SK-N-SH (cell line): ENCODE measurements at regions not wholly inside any gene's neighbourhood (a gene's known extent, or its start where the extent isn't known, plus 50 kb on each side); places are given as distances from the start of the nearest gene placed in this dataset.

Experiments used
- EP300 ChIP-seq, 2 experiments: IDR thresholded peaks; 2 replicates each; pipeline versions ENCODE4 v1.4.0 to v1.6.1; 2012; ENCODE audit warnings: borderline replicate concordance in 1 of 2, low read depth in 1 of 2, low read length in 1 of 2
- MXI1 ChIP-seq: IDR thresholded peaks from 2 replicates; pipeline ENCODE4 v1.6.1; 2012; ENCODE audit warnings: mild to moderate bottlenecking, low read depth, low read length, improper control_type of control experiment
- NFIC ChIP-seq: IDR thresholded peaks from 2 replicates; pipeline ENCODE4 v1.4.0; 2012; ENCODE audit warnings: borderline replicate concordance
- NRF1 ChIP-seq: IDR thresholded peaks from 2 replicates; pipeline ENCODE4 v1.6.1; 2012; ENCODE audit warnings: low read depth, mild to moderate bottlenecking, low read length
- POLR2AphosphoS5 ChIP-seq: IDR thresholded peaks from 2 replicates; pipeline ENCODE4 v1.6.1; 2012; ENCODE audit warnings: low read depth, low read length
- RCOR1 ChIP-seq: fragments of 150-350 bp; IDR thresholded peaks from 2 replicates; pipeline ENCODE4 v1.6.1; 2017; ENCODE audit warnings: antibody characterized with exemption, low read length
- RXRA ChIP-seq: IDR thresholded peaks from 2 replicates; pipeline ENCODE4 v1.4.0; 2012; ENCODE audit warnings: low read depth, mild to moderate bottlenecking, borderline replicate concordance
- SMC3 ChIP-seq: IDR thresholded peaks from 2 replicates; pipeline ENCODE4 v1.6.1; 2012; ENCODE audit warnings: low read depth, low read length, improper control_type of control experiment
- TAF1 ChIP-seq: IDR thresholded peaks from 2 replicates; pipeline ENCODE4 v1.6.1; 2012; ENCODE audit warnings: low read depth, mild to moderate bottlenecking, low read length, moderate library complexity, borderline replicate concordance
- TF ChIP-seq, protein P1 (sequence below): fragments of 200-600 bp; sonication (generic); IDR thresholded peaks from 2 replicates; pipeline ENCODE4 v1.6.1; 2017; ENCODE audit warnings: antibody characterized with exemption, mild to moderate bottlenecking, moderate library complexity
- TF ChIP-seq, protein P2 (sequence below): IDR thresholded peaks from 2 replicates; pipeline ENCODE4 v1.6.1; 2012; ENCODE audit warnings: mild to moderate bottlenecking, low read depth, low read length, moderate library complexity
- TF ChIP-seq, protein P3 (sequence below): IDR thresholded peaks from 2 replicates; pipeline ENCODE4 v1.4.0; 2012; ENCODE audit warnings: low read depth, borderline replicate concordance

DNA sequence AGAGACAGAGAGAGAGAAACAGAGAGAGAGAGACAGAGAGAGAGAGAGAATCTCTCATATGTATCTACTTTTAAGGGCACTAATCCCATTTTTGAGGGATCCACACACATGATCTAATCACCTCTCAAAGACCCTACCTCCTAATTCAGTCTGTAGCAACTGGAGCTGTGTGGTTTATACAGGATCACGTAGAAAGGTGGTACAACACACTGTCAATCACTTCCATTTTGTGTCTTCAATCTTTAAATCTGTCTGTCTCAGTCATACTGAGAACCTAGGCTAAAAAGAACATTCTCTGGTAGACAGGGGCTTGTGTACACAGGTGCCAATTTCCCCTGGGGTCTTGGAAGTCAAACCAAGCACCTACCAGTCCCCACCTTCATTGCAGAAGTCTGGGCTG lies 229.9 kb downstream of the TGFB2 start:
- TF ChIP-seq, protein P1, sequence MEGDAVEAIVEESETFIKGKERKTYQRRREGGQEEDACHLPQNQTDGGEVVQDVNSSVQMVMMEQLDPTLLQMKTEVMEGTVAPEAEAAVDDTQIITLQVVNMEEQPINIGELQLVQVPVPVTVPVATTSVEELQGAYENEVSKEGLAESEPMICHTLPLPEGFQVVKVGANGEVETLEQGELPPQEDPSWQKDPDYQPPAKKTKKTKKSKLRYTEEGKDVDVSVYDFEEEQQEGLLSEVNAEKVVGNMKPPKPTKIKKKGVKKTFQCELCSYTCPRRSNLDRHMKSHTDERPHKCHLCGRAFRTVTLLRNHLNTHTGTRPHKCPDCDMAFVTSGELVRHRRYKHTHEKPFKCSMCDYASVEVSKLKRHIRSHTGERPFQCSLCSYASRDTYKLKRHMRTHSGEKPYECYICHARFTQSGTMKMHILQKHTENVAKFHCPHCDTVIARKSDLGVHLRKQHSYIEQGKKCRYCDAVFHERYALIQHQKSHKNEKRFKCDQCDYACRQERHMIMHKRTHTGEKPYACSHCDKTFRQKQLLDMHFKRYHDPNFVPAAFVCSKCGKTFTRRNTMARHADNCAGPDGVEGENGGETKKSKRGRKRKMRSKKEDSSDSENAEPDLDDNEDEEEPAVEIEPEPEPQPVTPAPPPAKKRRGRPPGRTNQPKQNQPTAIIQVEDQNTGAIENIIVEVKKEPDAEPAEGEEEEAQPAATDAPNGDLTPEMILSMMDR = no peak
- TF ChIP-seq EP300 (IDR thresholded peaks at IDR 0.05; ENCODE audit: borderline replicate concordance in 1 of 2, low read depth in 1 of 2, low read length in 1 of 2) (no peak), POLR2AphosphoS5 (no peak), SMC3 (no peak), NRF1 (no peak), MXI1 (no peak), RXRA (no peak), TAF1 (no peak), RCOR1 (no peak), NFIC (no peak)
- TF ChIP-seq, protein P2, sequence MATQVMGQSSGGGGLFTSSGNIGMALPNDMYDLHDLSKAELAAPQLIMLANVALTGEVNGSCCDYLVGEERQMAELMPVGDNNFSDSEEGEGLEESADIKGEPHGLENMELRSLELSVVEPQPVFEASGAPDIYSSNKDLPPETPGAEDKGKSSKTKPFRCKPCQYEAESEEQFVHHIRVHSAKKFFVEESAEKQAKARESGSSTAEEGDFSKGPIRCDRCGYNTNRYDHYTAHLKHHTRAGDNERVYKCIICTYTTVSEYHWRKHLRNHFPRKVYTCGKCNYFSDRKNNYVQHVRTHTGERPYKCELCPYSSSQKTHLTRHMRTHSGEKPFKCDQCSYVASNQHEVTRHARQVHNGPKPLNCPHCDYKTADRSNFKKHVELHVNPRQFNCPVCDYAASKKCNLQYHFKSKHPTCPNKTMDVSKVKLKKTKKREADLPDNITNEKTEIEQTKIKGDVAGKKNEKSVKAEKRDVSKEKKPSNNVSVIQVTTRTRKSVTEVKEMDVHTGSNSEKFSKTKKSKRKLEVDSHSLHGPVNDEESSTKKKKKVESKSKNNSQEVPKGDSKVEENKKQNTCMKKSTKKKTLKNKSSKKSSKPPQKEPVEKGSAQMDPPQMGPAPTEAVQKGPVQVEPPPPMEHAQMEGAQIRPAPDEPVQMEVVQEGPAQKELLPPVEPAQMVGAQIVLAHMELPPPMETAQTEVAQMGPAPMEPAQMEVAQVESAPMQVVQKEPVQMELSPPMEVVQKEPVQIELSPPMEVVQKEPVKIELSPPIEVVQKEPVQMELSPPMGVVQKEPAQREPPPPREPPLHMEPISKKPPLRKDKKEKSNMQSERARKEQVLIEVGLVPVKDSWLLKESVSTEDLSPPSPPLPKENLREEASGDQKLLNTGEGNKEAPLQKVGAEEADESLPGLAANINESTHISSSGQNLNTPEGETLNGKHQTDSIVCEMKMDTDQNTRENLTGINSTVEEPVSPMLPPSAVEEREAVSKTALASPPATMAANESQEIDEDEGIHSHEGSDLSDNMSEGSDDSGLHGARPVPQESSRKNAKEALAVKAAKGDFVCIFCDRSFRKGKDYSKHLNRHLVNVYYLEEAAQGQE = no peak
- TF ChIP-seq, protein P3, sequence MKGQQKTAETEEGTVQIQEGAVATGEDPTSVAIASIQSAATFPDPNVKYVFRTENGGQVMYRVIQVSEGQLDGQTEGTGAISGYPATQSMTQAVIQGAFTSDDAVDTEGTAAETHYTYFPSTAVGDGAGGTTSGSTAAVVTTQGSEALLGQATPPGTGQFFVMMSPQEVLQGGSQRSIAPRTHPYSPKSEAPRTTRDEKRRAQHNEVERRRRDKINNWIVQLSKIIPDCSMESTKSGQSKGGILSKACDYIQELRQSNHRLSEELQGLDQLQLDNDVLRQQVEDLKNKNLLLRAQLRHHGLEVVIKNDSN = no peak
